ENCODE measurements at regions not wholly inside any gene's neighbourhood (a gene's known extent, or its start where the extent isn't known, plus 50 kb on each side); places are given as distances from the start of the nearest gene placed in this dataset.

DNA sequence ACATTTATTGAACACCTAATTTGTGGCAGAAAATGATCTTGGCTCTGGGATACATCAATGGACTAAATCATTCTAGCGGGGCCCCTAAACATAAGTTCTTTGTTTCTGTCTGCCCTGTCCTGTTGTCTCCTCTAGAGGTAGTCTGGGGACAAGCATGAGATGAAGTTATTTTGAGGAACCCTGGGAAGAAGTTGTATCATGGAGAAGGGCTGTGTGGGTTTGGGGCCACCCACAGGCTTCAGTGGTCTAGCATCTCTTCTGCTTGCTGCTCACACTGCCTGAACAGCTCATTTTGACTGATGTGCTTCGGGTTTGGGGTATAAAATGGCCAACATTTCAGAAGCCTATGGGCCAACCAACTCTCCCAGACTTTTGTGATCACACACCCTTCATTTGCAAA is 50.3 kb upstream of the OSBPL11 start:
- no peak for TF ChIP-seq RELA (IDR thresholded peaks at IDR 0.05; ENCODE audit: borderline replicate concordance, partially characterized antibody)
- TF ChIP-seq, protein P1, sequence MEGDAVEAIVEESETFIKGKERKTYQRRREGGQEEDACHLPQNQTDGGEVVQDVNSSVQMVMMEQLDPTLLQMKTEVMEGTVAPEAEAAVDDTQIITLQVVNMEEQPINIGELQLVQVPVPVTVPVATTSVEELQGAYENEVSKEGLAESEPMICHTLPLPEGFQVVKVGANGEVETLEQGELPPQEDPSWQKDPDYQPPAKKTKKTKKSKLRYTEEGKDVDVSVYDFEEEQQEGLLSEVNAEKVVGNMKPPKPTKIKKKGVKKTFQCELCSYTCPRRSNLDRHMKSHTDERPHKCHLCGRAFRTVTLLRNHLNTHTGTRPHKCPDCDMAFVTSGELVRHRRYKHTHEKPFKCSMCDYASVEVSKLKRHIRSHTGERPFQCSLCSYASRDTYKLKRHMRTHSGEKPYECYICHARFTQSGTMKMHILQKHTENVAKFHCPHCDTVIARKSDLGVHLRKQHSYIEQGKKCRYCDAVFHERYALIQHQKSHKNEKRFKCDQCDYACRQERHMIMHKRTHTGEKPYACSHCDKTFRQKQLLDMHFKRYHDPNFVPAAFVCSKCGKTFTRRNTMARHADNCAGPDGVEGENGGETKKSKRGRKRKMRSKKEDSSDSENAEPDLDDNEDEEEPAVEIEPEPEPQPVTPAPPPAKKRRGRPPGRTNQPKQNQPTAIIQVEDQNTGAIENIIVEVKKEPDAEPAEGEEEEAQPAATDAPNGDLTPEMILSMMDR (IDR thresholded peaks at IDR 0.05 in 2 of 3, conservative IDR thresholded peaks at IDR 0.05 in 1 of 3; ENCODE audit: control insufficient read depth in 2 of 3, extremely low read depth in 1 of 3, insufficient read depth in 1 of 3, low read depth in 3 of 3, low read length in 3 of 3): no peak
- TF ChIP-seq IKZF1 (conservative IDR thresholded peaks at IDR 0.05): no peak
- TF ChIP-seq, protein P2, sequence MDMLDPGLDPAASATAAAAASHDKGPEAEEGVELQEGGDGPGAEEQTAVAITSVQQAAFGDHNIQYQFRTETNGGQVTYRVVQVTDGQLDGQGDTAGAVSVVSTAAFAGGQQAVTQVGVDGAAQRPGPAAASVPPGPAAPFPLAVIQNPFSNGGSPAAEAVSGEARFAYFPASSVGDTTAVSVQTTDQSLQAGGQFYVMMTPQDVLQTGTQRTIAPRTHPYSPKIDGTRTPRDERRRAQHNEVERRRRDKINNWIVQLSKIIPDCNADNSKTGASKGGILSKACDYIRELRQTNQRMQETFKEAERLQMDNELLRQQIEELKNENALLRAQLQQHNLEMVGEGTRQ (IDR thresholded peaks at IDR 0.05; ENCODE audit: borderline replicate concordance, low read depth, low read length): no peak
- TF ChIP-seq POLR2AphosphoS5 (IDR thresholded peaks at IDR 0.05; ENCODE audit: low read length): no peak

Data from GM12878 (cell line).